ENCODE measurements at regions not wholly inside any gene's neighbourhood (a gene's known extent, or its start where the extent isn't known, plus 50 kb on each side); places are given as distances from the start of the nearest gene placed in this dataset.

- TF ChIP-seq CTCF (IDR thresholded peaks at IDR 0.05) (no peak), POLR2A (IDR thresholded peaks at IDR 0.05) (no peak)
Observed at GRCh38 chr7:142362349-142362748, 104.5 kb upstream of the PRSS58 start.
